GM12878 (cell line): ENCODE measurements at regions not wholly inside any gene's neighbourhood (a gene's known extent, or its start where the extent isn't known, plus 50 kb on each side); places are given as distances from the start of the nearest gene placed in this dataset.

ENCODE experiments used
- IRF5 ChIP-seq: fragments of 450-650 bp; IDR thresholded peaks from 2 replicates; pipeline ENCODE4 v1.6.1; 2017; ENCODE audit warnings: borderline replicate concordance
- PKNOX1 ChIP-seq: fragments of 450-650 bp; IDR thresholded peaks from 2 replicates; pipeline ENCODE4 v1.6.1; 2016; ENCODE audit warnings: mild to moderate bottlenecking
- POLR2A ChIP-seq: IDR thresholded peaks from 2 replicates; pipeline ENCODE4 v1.6.1; 2011; ENCODE audit warnings: low read depth, mild to moderate bottlenecking, low read length
- RELA ChIP-seq: fragments of 450-650 bp; IDR thresholded peaks from 2 replicates; pipeline ENCODE4 v1.8.0; 2014; ENCODE audit warnings: borderline replicate concordance; ENCODE audit not compliant: partially characterized antibody
- YY1 ChIP-seq: IDR thresholded peaks from 2 replicates; pipeline ENCODE4 v1.6.1; 2011; ENCODE audit warnings: low read depth, mild to moderate bottlenecking, low read length
- ZBTB40 ChIP-seq: fragments of 450-650 bp; IDR thresholded peaks from 2 replicates; pipeline ENCODE4 v1.6.1; 2016; ENCODE audit warnings: mild to moderate bottlenecking, moderate library complexity, borderline replicate concordance

- TF ChIP-seq ZBTB40 (no peak), IRF5 (no peak), RELA (no peak), YY1 (no peak), PKNOX1 (no peak), POLR2A (no peak)
- TF ChIP-seq, all 136 proteins: peak for 0
Observed at GRCh38 chr5:33143405-33144123, 297.2 kb upstream of the TARS1 start (continued).
